ENCODE measurements at regions not wholly inside any gene's neighbourhood (a gene's known extent, or its start where the extent isn't known, plus 50 kb on each side); places are given as distances from the start of the nearest gene placed in this dataset.

- DNase-seq (ENCODE audit: low read depth) = no peak
These were observed 287.2 kb downstream of the RNF144B start for GRCh38 chr6:18674346-18674745.

- DNase-seq (ENCODE audit: low read depth) = no peak
These were observed 288.7 kb downstream of the RNF144B start for GRCh38 chr6:18675881-18676280.

- DNase-seq (ENCODE audit: low read depth) = no peak
These were observed 289.4 kb downstream of the RNF144B start for GRCh38 chr6:18676548-18676947.

GRCh38 chr6:18680842-18681241 is 293.7 kb downstream of the RNF144B start:
- no peak for DNase-seq (ENCODE audit: low read depth)

- no peak for DNase-seq (ENCODE audit: low read depth)
These were observed 294.8 kb downstream of the RNF144B start for GRCh38 chr6:18681832-18682503.

GRCh38 chr6:18684343-18684742 is 297.2 kb downstream of the RNF144B start:
- no peak for DNase-seq (ENCODE audit: low read depth)

- DNase-seq (ENCODE audit: low read depth) = no peak
These were observed 306.0 kb downstream of the RNF144B start for GRCh38 chr6:18692929-18693685.

- DNase-seq (ENCODE audit: low read depth) = no peak
These were observed 306.7 kb downstream of the RNF144B start for GRCh38 chr6:18693881-18694280.

- no peak for DNase-seq (ENCODE audit: low read depth)
These were observed 316.4 kb downstream of the RNF144B start for GRCh38 chr6:18703546-18703945.

GRCh38 chr6:18707714-18708439 is 320.7 kb downstream of the RNF144B start:
- DNase-seq (ENCODE audit: low read depth) = no peak

- no peak for DNase-seq (ENCODE audit: low read depth)
These were observed 325.4 kb downstream of the RNF144B start for GRCh38 chr6:18712595-18712994.

GRCh38 chr6:18720075-18720474 is 332.9 kb downstream of the RNF144B start:
- DNase-seq (ENCODE audit: low read depth) = no peak

- no peak for DNase-seq (ENCODE audit: low read depth)
These were observed 336.9 kb downstream of the RNF144B start for GRCh38 chr6:18724056-18724455.

- no peak for DNase-seq (ENCODE audit: low read depth)
These were observed 338.3 kb downstream of the RNF144B start for GRCh38 chr6:18725449-18725848.

GRCh38 chr6:18733921-18734550 is 346.9 kb downstream of the RNF144B start:
- no peak for DNase-seq (ENCODE audit: low read depth)

GRCh38 chr6:18741741-18742140 is 354.6 kb downstream of the RNF144B start:
- peak; percentile 4 for DNase-seq (ENCODE audit: low read depth)

- peak; percentile 23 for DNase-seq (ENCODE audit: low read depth)
These were observed 355.3 kb downstream of the RNF144B start for GRCh38 chr6:18742406-18742805.

GRCh38 chr6:18746727-18747126 is 359.6 kb downstream of the RNF144B start:
- no peak for DNase-seq (ENCODE audit: low read depth)

- DNase-seq (ENCODE audit: low read depth) = no peak
These were observed 361.2 kb downstream of the RNF144B start for GRCh38 chr6:18748314-18748713.

- no peak for DNase-seq (ENCODE audit: low read depth)
These were observed 365.3 kb downstream of the RNF144B start for GRCh38 chr6:18752278-18753068.

- DNase-seq (ENCODE audit: low read depth) = no peak
These were observed 365.9 kb downstream of the RNF144B start for GRCh38 chr6:18753076-18753475.

GRCh38 chr6:18763086-18763485 is 375.9 kb downstream of the RNF144B start:
- no peak for DNase-seq (ENCODE audit: low read depth)
